IMR-90 (cell line): ENCODE measurements at regions not wholly inside any gene's neighbourhood (a gene's known extent, or its start where the extent isn't known, plus 50 kb on each side); places are given as distances from the start of the nearest gene placed in this dataset.

Experiments
- ATAC-seq: fragments of 200-7000 bp; cut with Tn5 transposase; 2 replicates; pipeline ENCODE4 v1.9.1; 2020; ENCODE audit warnings: low read depth, mild to moderate bottlenecking, moderate library complexity
- BruUV-seq: library from RNA; stranded (reverse); fragments of 400-500 nt; replicated peaks from 2 replicates; lab custom pipeline; 2021; lab: Mats Ljungman, UMichigan
- CTCF ChIA-PET: fragments of 300-600 bp; formaldehyde crosslinking; extraction: SDS; loops from one replicate; lab custom pipeline; 2021; ENCODE audit warnings: antibody characterized with exemption; lab: Yijun Ruan, JAX
- POLR2A ChIA-PET: fragments of 300-600 bp; sonication (Branson Sonifier 250); formaldehyde crosslinking; loops from one replicate; lab custom pipeline; 2022; ENCODE audit warnings: antibody characterized with exemption; ENCODE audit not compliant: unreplicated experiment; lab: Charles Lee
- DNase-seq: peaks from one replicate; pipeline ENCODE4 v3.0.0; 2013
- H2AFZ ChIP-seq: replicated peaks from 2 replicates; pipeline ENCODE3; 2013; ENCODE audit warnings: low read length, mild to moderate bottlenecking; ENCODE audit not compliant: poor library complexity
- H2AK5ac ChIP-seq: 2 replicates; pipeline ENCODE4 v1.6.1; 2013; ENCODE audit warnings: low read depth, low read length, inconsistent platforms
- H2AK9ac ChIP-seq: replicated peaks from 2 replicates; pipeline ENCODE3; 2013; ENCODE audit warnings: mild to moderate bottlenecking, low read depth, low read length, moderate library complexity; ENCODE audit not compliant: poor library complexity
- H2BK120ac ChIP-seq: 2 replicates; pipeline ENCODE4 v1.6.1; 2013; ENCODE audit warnings: low read depth, low read length, inconsistent platforms
- H2BK15ac ChIP-seq: 3 replicates; pipeline ENCODE4 v1.6.1; 2013; ENCODE audit warnings: low read depth, low read length, inconsistent platforms
- H2BK20ac ChIP-seq: 2 replicates; pipeline ENCODE4 v1.6.1; 2013; ENCODE audit warnings: low read depth, mild to moderate bottlenecking, inconsistent platforms, low read length, moderate library complexity
- H2BK5ac ChIP-seq: 2 replicates; pipeline ENCODE4 v1.6.1; 2013; ENCODE audit warnings: mild to moderate bottlenecking, low read depth, low read length, inconsistent platforms; ENCODE audit not compliant: poor library complexity, severe bottlenecking
- H3K14ac ChIP-seq: replicated peaks from 2 replicates; pipeline ENCODE4 v1.6.1; 2013; ENCODE audit warnings: low read depth, low read length, inconsistent platforms
- H3K18ac ChIP-seq: 2 replicates; pipeline ENCODE4 v1.6.1; 2013; ENCODE audit warnings: low read depth, low read length, control low read depth
- H3K23ac ChIP-seq: 2 replicates; pipeline ENCODE4 v1.6.1; 2013; ENCODE audit warnings: low read depth, low read length, inconsistent platforms
- H3K27ac ChIP-seq: 2 replicates; pipeline ENCODE4 v1.5.1; 2013; ENCODE audit warnings: mild to moderate bottlenecking, control low read depth, low read length; ENCODE audit not compliant: insufficient read depth
- H3K27me3 ChIP-seq: 2 replicates; pipeline ENCODE4 v1.6.1; 2013; ENCODE audit warnings: low read length; ENCODE audit not compliant: control insufficient read depth, insufficient read depth
- H3K36me3 ChIP-seq: 2 replicates; pipeline ENCODE4 v1.6.1; 2013; ENCODE audit warnings: low read length, mixed read lengths; ENCODE audit not compliant: control insufficient read depth, insufficient read depth
- H3K4ac ChIP-seq: 2 replicates; pipeline ENCODE4 v1.6.1; 2013; ENCODE audit warnings: low read depth, low read length, inconsistent platforms
- H3K4me1 ChIP-seq: 2 replicates; pipeline ENCODE4 v1.6.1; 2013; ENCODE audit warnings: low read length, mixed read lengths; ENCODE audit not compliant: control insufficient read depth, insufficient read depth
- H3K4me2 ChIP-seq: 2 replicates; pipeline ENCODE4 v1.6.1; 2013; ENCODE audit warnings: low read depth, mild to moderate bottlenecking, control low read depth, low read length, moderate library complexity
- H3K4me3 ChIP-seq: 2 replicates; pipeline ENCODE4 v1.5.1; 2013; ENCODE audit warnings: low read depth, mild to moderate bottlenecking, control low read depth, low read length, moderate library complexity; ENCODE audit not compliant: insufficient read depth
- H3K56ac ChIP-seq: 2 replicates; pipeline ENCODE4 v1.6.1; 2013; ENCODE audit warnings: low read length, inconsistent platforms; ENCODE audit not compliant: insufficient read depth; ENCODE audit errors: extremely low read depth
- H3K79me1 ChIP-seq, 2 experiments: 2 replicates each; pipeline ENCODE4 v1.6.1; 2013; ENCODE audit warnings: low read length in 2 of 2, inconsistent platforms in 1 of 2, low read depth in 1 of 2
- H3K9ac ChIP-seq: 2 replicates; pipeline ENCODE4 v1.6.1; 2013; ENCODE audit warnings: low read depth, low read length, control low read depth
- H3K9me1 ChIP-seq: 2 replicates; pipeline ENCODE4 v1.6.1; 2013; ENCODE audit warnings: low read length, inconsistent platforms; ENCODE audit not compliant: insufficient read depth
- H3K9me3 ChIP-seq: 2 replicates; pipeline ENCODE4 v1.6.1; 2013; ENCODE audit warnings: low read length; ENCODE audit not compliant: control insufficient read depth, insufficient read depth
- H4K20me1 ChIP-seq: 2 replicates; pipeline ENCODE4 v1.6.1; 2013; ENCODE audit warnings: low read length, inconsistent platforms; ENCODE audit not compliant: insufficient read depth
- H4K5ac ChIP-seq: 2 replicates; pipeline ENCODE4 v1.6.1; 2013; ENCODE audit warnings: mild to moderate bottlenecking, low read depth, low read length, control low read depth
- H4K8ac ChIP-seq, 2 experiments: 2 replicates each; pipeline ENCODE4 v1.6.1; 2013; ENCODE audit warnings: low read depth in 2 of 2, low read length in 2 of 2, control low read depth in 1 of 2, inconsistent platforms in 1 of 2
- H4K91ac ChIP-seq: 2 replicates; pipeline ENCODE4 v1.6.1; 2013; ENCODE audit warnings: low read depth, low read length, inconsistent platforms; ENCODE audit not compliant: insufficient read depth
- BHLHE40 ChIP-seq: fragments of 150-350 bp; IDR thresholded peaks from 2 replicates; pipeline ENCODE4 v1.6.1; 2016; ENCODE audit warnings: mild to moderate bottlenecking, low read depth, low read length
- CEBPB ChIP-seq: IDR thresholded peaks from 2 replicates; pipeline ENCODE4 v1.6.1; 2012; ENCODE audit warnings: low read depth, low read length, improper control_type of control experiment
- CHD1 ChIP-seq: IDR thresholded peaks from 2 replicates; pipeline ENCODE4 v1.6.1; 2012; ENCODE audit warnings: low read depth, low read length, improper control_type of control experiment
- MAFK ChIP-seq: IDR thresholded peaks from 2 replicates; pipeline ENCODE4 v1.6.1; 2012; ENCODE audit warnings: low read depth, low read length, improper control_type of control experiment
- MAZ ChIP-seq: IDR thresholded peaks from 2 replicates; pipeline ENCODE4 v1.6.1; 2012; ENCODE audit warnings: low read depth, mild to moderate bottlenecking, low read length, improper control_type of control experiment, moderate library complexity, borderline replicate concordance
- MXI1 ChIP-seq: IDR thresholded peaks from 2 replicates; pipeline ENCODE4 v1.6.1; 2012; ENCODE audit warnings: low read depth, mild to moderate bottlenecking, low read length, moderate library complexity, borderline replicate concordance
- POLR2A ChIP-seq: IDR thresholded peaks from 2 replicates; pipeline ENCODE4 v1.6.1; 2012; ENCODE audit warnings: mild to moderate bottlenecking, low read depth, low read length
- RAD21 ChIP-seq: IDR thresholded peaks from 2 replicates; pipeline ENCODE4 v1.6.1; 2012; ENCODE audit warnings: low read length, improper control_type of control experiment
- RFX5 ChIP-seq: IDR thresholded peaks from 2 replicates; pipeline ENCODE4 v1.8.0; 2012; ENCODE audit warnings: low read depth, mild to moderate bottlenecking, low read length, moderate library complexity
- SMC3 ChIP-seq: fragments of 150-350 bp; IDR thresholded peaks from 2 replicates; pipeline ENCODE4 v1.6.1; 2016; ENCODE audit warnings: low read depth, mild to moderate bottlenecking, antibody characterized with exemption, low read length, moderate library complexity
- WGBS, 2 experiments: methylation state at CpG; one replicate each; pipeline versions ENCODE4 v1.1.5 to v1.1.7; 2013; ENCODE audit warnings: missing lambda C conversion rate in 2 of 2; ENCODE audit not compliant: insufficient read length in 1 of 2; ENCODE audit errors: extremely low coverage in 2 of 2; 5-methylcytosine and 5-hydroxymethylcytosine counted together
- dilution Hi-C: fragments of 300-500 bp; cut with HindIII; formaldehyde crosslinking; loops from one replicate; pipeline ENCODE4 v1.14.3; 2018; ENCODE audit warnings: low sequenced_read_pairs; ENCODE audit not compliant: unreplicated experiment
- in situ Hi-C: fragments of 300-500 bp; cut with MboI; formaldehyde crosslinking; loops from 3 replicates; pipeline ENCODE4 v1.14.3; 2019; ENCODE audit warnings: low sequenced_read_pairs, inconsistent platforms, mixed read lengths
- intact Hi-C: fragments of 100-400 bp; cut with micrococcal nuclease; formaldehyde crosslinking; loops from 2 replicates; pipeline ENCODE4 v1.10.0; 2022
- TF ChIP-seq, protein P1 (sequence below): fragments of 150-350 bp; IDR thresholded peaks from 2 replicates; pipeline ENCODE4 v1.6.1; 2017; ENCODE audit warnings: mild to moderate bottlenecking, antibody characterized with exemption, low read length, low read depth
- TF ChIP-seq, protein P2 (sequence below): conservative IDR thresholded peaks from 2 replicates; pipeline ENCODE4 v1.5.1; 2012; ENCODE audit warnings: mild to moderate bottlenecking, low read depth, low read length, improper control_type of control experiment
- TF ChIP-seq, protein P3 (sequence below): fragments of 150-350 bp; IDR thresholded peaks from 2 replicates; pipeline ENCODE4 v1.6.1; 2016; ENCODE audit warnings: low read depth, mild to moderate bottlenecking, low read length, moderate library complexity, borderline replicate concordance

DNA sequence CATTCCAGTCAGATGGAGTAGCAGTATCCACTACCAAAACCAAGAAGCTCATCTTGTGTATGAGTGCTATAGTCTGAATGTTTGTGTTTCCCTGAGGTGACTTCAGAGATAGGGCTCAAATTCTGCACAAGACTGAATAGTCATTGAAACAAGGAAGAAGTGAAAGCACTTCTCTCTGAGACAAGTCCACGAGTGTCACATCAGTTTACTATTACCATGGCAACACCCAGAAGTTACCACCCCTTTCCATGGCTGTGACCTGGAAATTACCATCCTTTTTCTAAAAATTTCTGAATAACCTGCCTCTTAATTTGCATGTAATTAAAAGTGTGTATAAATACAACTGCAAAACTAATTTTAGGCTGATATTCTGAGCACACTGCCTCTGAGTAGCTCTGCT, 682.1 kb upstream of the ADGRB3 start:
- Histone ChIP-seq H3K4me3 (no peak overlapping the region), H3K27ac (no peak overlapping the region), H2AFZ (no peak overlapping the region), H3K27me3 (no peaks in the 10 kb centered on the region), H2AK9ac (no peak overlapping the region), H3K56ac (no peak overlapping the region), H3K36me3 (no peaks in the 10 kb centered on the region), H3K4me2 (no peak overlapping the region), H2BK20ac (no peak overlapping the region), H3K4ac (no peak overlapping the region), H4K91ac (no peak overlapping the region), H3K4me1 (no peaks in the 10 kb centered on the region), H3K14ac (no peak overlapping the region), H4K8ac (no peak overlapping the region), H3K18ac (no peak overlapping the region), H2BK5ac (no peak overlapping the region), H3K79me1 (no peaks in the 10 kb centered on the region), H3K9me3 (peaks cover 9% of the 10 kb centered on the region), H4K20me1 (no peaks in the 10 kb centered on the region), H3K9me1 (no peaks in the 10 kb centered on the region), H2BK15ac (no peak overlapping the region), H2BK120ac (no peak overlapping the region), H3K23ac (no peak overlapping the region), H3K9ac (no peak overlapping the region), H4K5ac (no peak overlapping the region), H2AK5ac (no peak overlapping the region)
- in situ Hi-C loops (no loop called here), dilution Hi-C loops (no loop called here), intact Hi-C loops (no loop called here)
- ChIA-PET POLR2A (no interaction called here), CTCF (no interaction called here)
- TF ChIP-seq MAZ (no peak), CHD1 (no peak), RAD21 (no peak), CEBPB (no peak), RFX5 (no peak), BHLHE40 (no peak), POLR2A (no peak), SMC3 (no peak), MAFK (no peak), MXI1 (no peak)
- TF ChIP-seq, protein P1, sequence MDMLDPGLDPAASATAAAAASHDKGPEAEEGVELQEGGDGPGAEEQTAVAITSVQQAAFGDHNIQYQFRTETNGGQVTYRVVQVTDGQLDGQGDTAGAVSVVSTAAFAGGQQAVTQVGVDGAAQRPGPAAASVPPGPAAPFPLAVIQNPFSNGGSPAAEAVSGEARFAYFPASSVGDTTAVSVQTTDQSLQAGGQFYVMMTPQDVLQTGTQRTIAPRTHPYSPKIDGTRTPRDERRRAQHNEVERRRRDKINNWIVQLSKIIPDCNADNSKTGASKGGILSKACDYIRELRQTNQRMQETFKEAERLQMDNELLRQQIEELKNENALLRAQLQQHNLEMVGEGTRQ = no peak
- TF ChIP-seq, protein P2, sequence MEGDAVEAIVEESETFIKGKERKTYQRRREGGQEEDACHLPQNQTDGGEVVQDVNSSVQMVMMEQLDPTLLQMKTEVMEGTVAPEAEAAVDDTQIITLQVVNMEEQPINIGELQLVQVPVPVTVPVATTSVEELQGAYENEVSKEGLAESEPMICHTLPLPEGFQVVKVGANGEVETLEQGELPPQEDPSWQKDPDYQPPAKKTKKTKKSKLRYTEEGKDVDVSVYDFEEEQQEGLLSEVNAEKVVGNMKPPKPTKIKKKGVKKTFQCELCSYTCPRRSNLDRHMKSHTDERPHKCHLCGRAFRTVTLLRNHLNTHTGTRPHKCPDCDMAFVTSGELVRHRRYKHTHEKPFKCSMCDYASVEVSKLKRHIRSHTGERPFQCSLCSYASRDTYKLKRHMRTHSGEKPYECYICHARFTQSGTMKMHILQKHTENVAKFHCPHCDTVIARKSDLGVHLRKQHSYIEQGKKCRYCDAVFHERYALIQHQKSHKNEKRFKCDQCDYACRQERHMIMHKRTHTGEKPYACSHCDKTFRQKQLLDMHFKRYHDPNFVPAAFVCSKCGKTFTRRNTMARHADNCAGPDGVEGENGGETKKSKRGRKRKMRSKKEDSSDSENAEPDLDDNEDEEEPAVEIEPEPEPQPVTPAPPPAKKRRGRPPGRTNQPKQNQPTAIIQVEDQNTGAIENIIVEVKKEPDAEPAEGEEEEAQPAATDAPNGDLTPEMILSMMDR = no peak
- TF ChIP-seq, protein P3, sequence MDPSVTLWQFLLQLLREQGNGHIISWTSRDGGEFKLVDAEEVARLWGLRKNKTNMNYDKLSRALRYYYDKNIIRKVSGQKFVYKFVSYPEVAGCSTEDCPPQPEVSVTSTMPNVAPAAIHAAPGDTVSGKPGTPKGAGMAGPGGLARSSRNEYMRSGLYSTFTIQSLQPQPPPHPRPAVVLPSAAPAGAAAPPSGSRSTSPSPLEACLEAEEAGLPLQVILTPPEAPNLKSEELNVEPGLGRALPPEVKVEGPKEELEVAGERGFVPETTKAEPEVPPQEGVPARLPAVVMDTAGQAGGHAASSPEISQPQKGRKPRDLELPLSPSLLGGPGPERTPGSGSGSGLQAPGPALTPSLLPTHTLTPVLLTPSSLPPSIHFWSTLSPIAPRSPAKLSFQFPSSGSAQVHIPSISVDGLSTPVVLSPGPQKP = no peak
- ATAC-seq (no peak), DNase-seq (no peak)
- BruUV-seq = no TSS peak
- 17% methylated on average over 1 of the region's 1 CpG; no CpG with 5 or more reads in 1 of the 2 experiments for WGBS, 2 experiments
